HG03432 (cell line): ENCODE measurements at regions not wholly inside any gene's neighbourhood (a gene's known extent, or its start where the extent isn't known, plus 50 kb on each side); places are given as distances from the start of the nearest gene placed in this dataset.
"Not testable (repeated sequence)": the region's sequence is repeated elsewhere in the genome, so short reads cannot be mapped to it uniquely, and the experiment has no call there.

Source experiments
- ATAC-seq: cut with Tn5 transposase; IDR thresholded peaks from one replicate; pipeline ENCODE4 v1.9.1; 2021; ENCODE audit warnings: mild to moderate bottlenecking, moderate library complexity; ENCODE audit not compliant: unreplicated experiment

DNA sequence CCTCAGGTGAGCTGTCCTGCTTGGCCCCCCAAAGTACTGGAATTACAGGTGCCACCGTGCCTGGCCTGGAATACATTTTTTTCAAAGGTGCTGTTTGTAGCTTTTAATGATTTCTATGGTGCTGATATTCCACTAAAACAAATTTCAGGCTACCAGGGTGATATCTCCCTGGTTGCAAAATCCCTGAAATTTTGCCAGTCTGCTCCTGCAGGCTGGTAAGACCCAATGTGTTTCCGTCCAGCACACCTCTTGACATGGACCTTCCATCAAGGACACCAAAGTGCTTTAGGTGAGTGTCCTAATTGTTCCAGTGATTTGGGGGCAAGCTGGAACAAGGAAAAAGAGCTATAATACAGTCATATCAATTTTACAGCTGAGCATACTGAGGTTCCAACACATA is 69.8 kb upstream of the KMT2C start:
- no peak for ATAC-seq

DNA sequence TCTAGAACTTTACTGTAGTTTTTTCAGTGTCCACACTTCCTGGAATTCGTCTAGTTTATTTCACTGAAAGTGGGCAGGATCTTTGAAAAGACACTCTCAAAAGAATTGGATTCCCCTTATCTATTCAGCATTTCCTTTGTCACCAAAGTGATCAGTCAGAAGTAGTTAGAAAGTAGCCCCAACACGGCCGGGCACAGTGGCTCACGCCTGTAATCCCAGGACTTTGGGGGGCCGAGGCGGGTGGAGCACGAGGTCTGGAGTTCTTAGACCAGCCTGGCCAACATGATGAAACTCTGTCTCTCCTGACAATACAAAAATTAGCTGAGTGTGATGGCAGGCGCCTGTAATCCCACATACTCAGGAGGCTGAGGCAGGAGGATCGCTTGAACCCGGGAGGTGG is 69.0 kb upstream of the KMT2C start:
- no peak for ATAC-seq

DNA sequence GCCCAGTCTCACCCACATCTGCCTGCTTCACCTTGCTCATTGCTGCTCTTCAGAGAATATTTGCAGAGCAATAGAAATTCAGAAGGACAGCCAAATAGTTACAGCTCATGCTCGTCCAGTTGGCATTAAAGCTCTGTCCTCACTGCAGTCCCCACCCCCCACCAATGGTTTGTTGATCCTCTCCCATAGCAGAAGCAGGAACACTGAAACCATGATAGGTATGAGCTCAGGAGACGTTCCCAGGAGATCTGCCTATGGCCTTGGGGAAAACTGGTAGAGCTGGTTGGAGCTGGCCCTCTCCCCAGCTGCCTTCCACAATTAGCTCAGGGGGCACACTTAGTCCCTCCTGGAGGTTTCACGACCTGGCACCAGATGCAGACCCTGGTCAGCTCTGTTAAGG is 68.6 kb upstream of the KMT2C start:
- no peak for ATAC-seq

DNA sequence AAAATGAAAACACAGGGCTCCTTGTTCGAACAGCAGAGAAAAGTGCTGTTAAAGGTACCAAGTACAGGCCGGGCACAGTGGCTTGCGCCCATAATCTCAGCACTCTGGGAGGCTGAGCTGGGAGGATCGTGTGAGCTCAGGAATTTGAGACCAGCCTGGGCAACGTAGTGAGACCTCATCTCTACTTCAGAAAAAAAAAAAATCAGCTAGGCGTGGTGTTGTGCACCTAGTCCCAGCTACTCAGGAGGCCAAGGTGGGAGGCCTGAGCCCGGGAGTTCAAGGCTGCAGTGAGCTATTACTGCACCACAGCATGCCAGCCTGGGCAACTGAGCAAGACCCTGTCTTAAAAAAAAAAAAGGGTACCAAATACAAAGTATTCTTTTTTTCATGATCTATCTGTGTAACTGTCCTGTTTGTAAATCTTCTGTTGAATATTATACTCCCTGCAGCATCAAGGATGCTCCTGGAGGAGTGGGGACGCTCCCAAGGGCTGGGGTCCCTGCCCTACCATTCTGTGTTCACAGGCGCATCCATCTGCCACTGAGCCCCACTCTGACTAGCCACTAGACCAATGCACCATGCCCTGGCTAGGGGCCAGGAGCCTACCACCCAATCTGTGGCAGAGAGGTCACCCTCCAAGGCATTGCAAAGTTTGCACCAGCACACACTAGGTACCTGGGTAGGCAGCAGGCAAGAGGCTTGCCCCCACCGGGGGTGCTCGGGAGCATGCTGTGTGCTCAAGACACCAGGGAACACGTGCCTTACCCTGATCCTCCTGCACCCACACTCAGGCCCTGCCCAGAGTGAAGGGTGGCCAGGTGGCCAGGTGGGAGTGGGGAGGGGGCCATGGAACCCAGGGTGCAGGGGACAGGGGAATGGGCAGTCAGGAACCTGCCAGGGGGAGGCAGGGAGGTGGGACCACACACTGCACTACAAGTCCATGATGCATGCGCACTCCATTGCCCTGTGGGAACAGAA is 67.3 kb upstream of the KMT2C start:
- no peak for ATAC-seq

DNA sequence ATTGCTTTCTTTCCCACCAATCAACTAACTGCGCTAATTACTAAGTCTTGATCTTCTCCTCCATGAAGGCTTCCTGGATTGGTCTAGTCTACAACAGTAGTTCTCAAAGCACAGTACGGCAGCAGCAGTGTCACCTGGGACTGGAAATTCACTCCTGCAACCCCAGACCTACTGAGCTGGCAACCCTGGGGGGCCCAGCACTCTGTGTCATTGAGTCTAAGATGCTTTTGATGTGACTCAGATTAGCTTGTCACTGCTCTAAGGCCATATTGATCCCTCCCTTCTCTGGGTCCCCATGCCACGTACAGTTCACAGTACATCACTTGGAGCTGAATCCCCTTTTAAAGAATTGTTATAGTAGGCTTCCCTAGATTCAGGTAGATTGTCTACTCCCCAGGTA is 65.7 kb upstream of the KMT2C start:
- no peak for ATAC-seq

DNA sequence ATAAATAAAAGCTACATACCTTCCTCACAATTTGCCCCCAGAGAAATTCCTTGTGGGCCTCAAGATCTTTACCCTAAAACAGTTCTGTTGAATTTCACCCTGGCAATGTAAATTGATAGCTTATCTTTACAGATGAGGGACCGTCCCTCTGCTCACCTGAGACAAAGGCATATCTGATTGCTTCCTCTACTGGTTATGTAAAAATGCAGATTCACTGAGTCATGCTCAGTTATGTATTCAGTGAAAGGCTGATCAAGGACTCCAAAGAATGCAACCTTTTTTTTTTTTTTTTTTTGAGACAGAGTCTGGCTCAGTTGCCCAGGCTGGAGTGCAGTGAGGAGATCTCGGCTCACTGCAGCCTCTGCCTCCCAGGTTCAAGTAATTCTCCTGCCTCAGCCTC is 64.2 kb upstream of the KMT2C start:
- not testable (repeated sequence) for ATAC-seq

DNA sequence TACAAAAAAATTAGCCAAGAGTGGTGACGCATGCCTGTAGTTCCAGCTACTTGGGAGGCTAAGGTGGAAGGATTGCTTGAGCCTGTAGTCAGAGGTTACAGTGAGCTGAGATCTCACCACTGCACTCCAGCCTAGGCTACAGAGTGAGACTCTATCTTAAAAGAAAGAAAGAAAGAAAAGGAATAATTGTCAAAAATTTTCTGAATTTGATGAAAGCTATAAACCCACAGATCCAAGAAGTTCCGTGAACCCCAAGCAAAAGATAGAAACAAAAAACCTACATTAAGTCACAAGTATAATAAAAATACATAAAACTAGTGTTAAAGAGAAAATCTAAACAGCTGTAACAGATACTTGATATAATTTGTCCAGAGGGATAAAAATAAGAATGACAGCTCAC is 60.1 kb upstream of the KMT2C start:
- no peak for ATAC-seq

DNA sequence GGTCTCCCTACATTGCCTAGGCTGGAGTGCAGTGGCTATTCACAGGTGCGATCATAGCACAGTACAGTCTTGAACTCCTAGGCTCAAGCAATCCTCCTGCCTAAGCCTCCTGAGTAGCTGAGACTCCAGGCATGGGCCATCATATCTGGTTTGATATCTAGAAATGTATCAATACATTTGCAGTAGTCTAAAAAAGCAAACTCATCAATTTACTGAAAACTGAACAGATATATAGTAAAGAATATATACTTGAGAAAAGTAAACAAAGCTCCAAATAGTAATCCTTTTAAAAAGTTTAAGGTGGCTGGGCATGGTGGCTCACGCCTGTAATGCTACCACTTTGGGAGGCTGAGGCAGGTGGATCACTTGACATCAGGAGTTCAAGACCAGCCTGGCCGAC is 57.1 kb upstream of the KMT2C start:
- ATAC-seq: no peak

DNA sequence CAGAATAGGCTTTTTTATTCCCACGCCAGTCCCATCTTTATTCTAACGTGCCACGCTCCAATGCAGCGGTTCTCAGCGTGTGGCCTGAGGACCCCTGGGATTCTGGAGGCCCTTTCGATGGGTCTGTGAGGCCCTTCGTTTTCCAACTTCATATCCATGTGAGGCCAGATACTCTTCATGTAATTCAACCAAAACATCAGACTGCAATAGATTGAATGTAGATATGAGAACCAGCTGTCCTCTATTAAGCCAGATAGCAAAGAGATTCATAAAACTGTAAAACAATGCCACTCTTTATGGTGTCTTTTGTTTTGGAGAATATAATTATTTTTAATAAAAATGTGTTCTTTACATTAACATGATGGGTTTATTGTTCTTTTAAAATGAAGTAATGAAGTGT is 53.2 kb upstream of the KMT2C start:
- ATAC-seq: no peak

DNA sequence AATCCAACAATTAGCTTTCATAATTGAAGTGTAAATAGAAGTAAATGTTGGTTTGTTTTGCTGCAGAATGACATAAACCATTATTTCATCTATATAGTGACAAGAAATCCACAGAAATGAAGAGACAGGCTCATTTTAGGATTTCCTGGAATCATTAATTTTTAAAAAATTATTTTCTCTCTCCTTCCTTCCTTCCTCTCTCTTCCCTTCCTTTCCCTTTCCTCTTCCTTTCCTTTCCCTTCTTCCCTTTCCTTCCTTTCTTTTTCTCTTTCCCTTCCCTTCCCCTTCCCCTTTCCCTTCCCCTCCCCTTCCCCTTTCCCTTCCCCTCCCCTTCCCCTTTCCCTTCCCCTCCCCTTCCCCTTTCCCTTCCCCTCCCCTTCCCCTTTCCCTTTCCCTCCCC is 51.2 kb upstream of the KMT2C start:
- no peak for ATAC-seq

DNA sequence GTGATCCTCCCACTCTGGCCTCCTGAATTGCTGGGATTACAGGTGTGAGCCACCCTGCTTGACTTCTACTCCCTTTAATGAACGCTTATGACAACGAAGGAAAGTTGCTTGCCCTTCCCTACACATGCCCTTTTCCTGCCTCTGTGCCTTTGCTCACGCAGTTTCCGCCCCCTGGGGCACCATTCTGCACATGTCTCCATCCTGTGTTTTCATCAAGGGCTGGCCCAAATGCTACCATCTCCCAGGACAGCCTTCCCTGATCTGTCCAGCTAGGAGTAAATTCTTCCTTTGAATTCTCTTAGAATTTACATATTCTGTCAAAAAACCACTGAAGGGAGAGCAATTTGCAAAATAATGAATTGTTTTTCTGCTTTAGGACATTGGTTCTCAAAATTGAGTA is 50.0 kb upstream of the KMT2C start:
- no peak for ATAC-seq
